ENCODE measurements at regions not wholly inside any gene's neighbourhood (a gene's known extent, or its start where the extent isn't known, plus 50 kb on each side); places are given as distances from the start of the nearest gene placed in this dataset.
"Not testable (repeated sequence)": the region's sequence is repeated elsewhere in the genome, so short reads cannot be mapped to it uniquely, and the experiment has no call there.

- no peak for DNase-seq
Measured at GRCh38 chr14:29982171-29982570, 54.5 kb upstream of the PRKD1 start.

- DNase-seq, result no peak
Measured at GRCh38 chr14:29982993-29983392, 55.3 kb upstream of the PRKD1 start.

- not testable (repeated sequence) for DNase-seq
Measured at GRCh38 chr14:29990344-29990857, 62.8 kb upstream of the PRKD1 start.

GRCh38 chr14:29990993-29991392 is 63.3 kb upstream of the PRKD1 start:
- no peak for DNase-seq

- DNase-seq, result no peak
Measured at GRCh38 chr14:29993143-29993542, 65.5 kb upstream of the PRKD1 start.

- DNase-seq, result no peak
Measured at GRCh38 chr14:29999013-29999539, 71.4 kb upstream of the PRKD1 start.

- DNase-seq, result no peak
Measured at GRCh38 chr14:30002859-30003258, 75.2 kb upstream of the PRKD1 start.

GRCh38 chr14:30005114-30005808 is 77.6 kb upstream of the PRKD1 start:
- no peak for DNase-seq

GRCh38 chr14:30006695-30007094 is 79.0 kb upstream of the PRKD1 start:
- DNase-seq, result no peak

GRCh38 chr14:30015489-30015888 is 87.8 kb upstream of the PRKD1 start:
- DNase-seq, result no peak

GRCh38 chr14:30016002-30016401 is 88.4 kb upstream of the PRKD1 start:
- peak; percentile 42 for DNase-seq

GRCh38 chr14:30017370-30017993 is 89.8 kb upstream of the PRKD1 start:
- no peak for DNase-seq

GRCh38 chr14:30020271-30020670 is 92.6 kb upstream of the PRKD1 start:
- no peak for DNase-seq

GRCh38 chr14:30020687-30021086 is 93.0 kb upstream of the PRKD1 start:
- DNase-seq, result no peak

- DNase-seq, result not testable (repeated sequence)
Measured at GRCh38 chr14:30023350-30023749, 95.7 kb upstream of the PRKD1 start.

- DNase-seq, result no peak
Measured at GRCh38 chr14:30034152-30034551, 106.5 kb upstream of the PRKD1 start.

- no peak for DNase-seq
Measured at GRCh38 chr14:30035361-30035760, 107.7 kb upstream of the PRKD1 start.

GRCh38 chr14:30045720-30046119 is 118.1 kb upstream of the PRKD1 start:
- no peak for DNase-seq

- no peak for DNase-seq
Measured at GRCh38 chr14:30053103-30053502, 125.5 kb upstream of the PRKD1 start.

GRCh38 chr14:30054201-30054600 is 126.6 kb upstream of the PRKD1 start:
- peak; percentile 10 for DNase-seq

- DNase-seq, result no peak
Measured at GRCh38 chr14:30058401-30058800, 130.8 kb upstream of the PRKD1 start.

- DNase-seq, result no peak
Measured at GRCh38 chr14:30063746-30064145, 136.1 kb upstream of the PRKD1 start.

- no peak for DNase-seq
Measured at GRCh38 chr14:30064454-30064853, 136.8 kb upstream of the PRKD1 start.

GRCh38 chr14:30069536-30069935 is 141.9 kb upstream of the PRKD1 start:
- no peak for DNase-seq

Measured in NCI-H1048 (cell line).